IMR-90 (cell line): ENCODE measurements at regions not wholly inside any gene's neighbourhood (a gene's known extent, or its start where the extent isn't known, plus 50 kb on each side); places are given as distances from the start of the nearest gene placed in this dataset.

Experiments used
- ATAC-seq: fragments of 200-7000 bp; cut with Tn5 transposase; 2 replicates; pipeline ENCODE4 v1.9.1; 2020; ENCODE audit warnings: low read depth, mild to moderate bottlenecking, moderate library complexity
- BruUV-seq: library from RNA; stranded (reverse); fragments of 400-500 nt; replicated peaks from 2 replicates; lab custom pipeline; 2021; lab: Mats Ljungman, UMichigan
- CTCF ChIA-PET: fragments of 300-600 bp; formaldehyde crosslinking; extraction: SDS; loops from one replicate; lab custom pipeline; 2021; ENCODE audit warnings: antibody characterized with exemption; lab: Yijun Ruan, JAX
- POLR2A ChIA-PET: fragments of 300-600 bp; sonication (Branson Sonifier 250); formaldehyde crosslinking; loops from one replicate; lab custom pipeline; 2022; ENCODE audit warnings: antibody characterized with exemption; ENCODE audit not compliant: unreplicated experiment; lab: Charles Lee
- DNase-seq: peaks from one replicate; pipeline ENCODE4 v3.0.0; 2013
- H2AFZ ChIP-seq: replicated peaks from 2 replicates; pipeline ENCODE3; 2013; ENCODE audit warnings: low read length, mild to moderate bottlenecking; ENCODE audit not compliant: poor library complexity
- H2AK5ac ChIP-seq: 2 replicates; pipeline ENCODE4 v1.6.1; 2013; ENCODE audit warnings: low read depth, low read length, inconsistent platforms
- H2AK9ac ChIP-seq: replicated peaks from 2 replicates; pipeline ENCODE3; 2013; ENCODE audit warnings: mild to moderate bottlenecking, low read depth, low read length, moderate library complexity; ENCODE audit not compliant: poor library complexity
- H2BK120ac ChIP-seq: 2 replicates; pipeline ENCODE4 v1.6.1; 2013; ENCODE audit warnings: low read depth, low read length, inconsistent platforms
- H2BK15ac ChIP-seq: 3 replicates; pipeline ENCODE4 v1.6.1; 2013; ENCODE audit warnings: low read depth, low read length, inconsistent platforms
- H2BK20ac ChIP-seq: 2 replicates; pipeline ENCODE4 v1.6.1; 2013; ENCODE audit warnings: low read depth, mild to moderate bottlenecking, inconsistent platforms, low read length, moderate library complexity
- H2BK5ac ChIP-seq: 2 replicates; pipeline ENCODE4 v1.6.1; 2013; ENCODE audit warnings: mild to moderate bottlenecking, low read depth, low read length, inconsistent platforms; ENCODE audit not compliant: poor library complexity, severe bottlenecking
- H3K14ac ChIP-seq: replicated peaks from 2 replicates; pipeline ENCODE4 v1.6.1; 2013; ENCODE audit warnings: low read depth, low read length, inconsistent platforms
- H3K18ac ChIP-seq: 2 replicates; pipeline ENCODE4 v1.6.1; 2013; ENCODE audit warnings: low read depth, low read length, control low read depth
- H3K23ac ChIP-seq: 2 replicates; pipeline ENCODE4 v1.6.1; 2013; ENCODE audit warnings: low read depth, low read length, inconsistent platforms
- H3K27ac ChIP-seq: 2 replicates; pipeline ENCODE4 v1.5.1; 2013; ENCODE audit warnings: mild to moderate bottlenecking, control low read depth, low read length; ENCODE audit not compliant: insufficient read depth
- H3K27me3 ChIP-seq: 2 replicates; pipeline ENCODE4 v1.6.1; 2013; ENCODE audit warnings: low read length; ENCODE audit not compliant: control insufficient read depth, insufficient read depth
- H3K36me3 ChIP-seq: 2 replicates; pipeline ENCODE4 v1.6.1; 2013; ENCODE audit warnings: low read length, mixed read lengths; ENCODE audit not compliant: control insufficient read depth, insufficient read depth
- H3K4ac ChIP-seq: 2 replicates; pipeline ENCODE4 v1.6.1; 2013; ENCODE audit warnings: low read depth, low read length, inconsistent platforms
- H3K4me1 ChIP-seq: 2 replicates; pipeline ENCODE4 v1.6.1; 2013; ENCODE audit warnings: low read length, mixed read lengths; ENCODE audit not compliant: control insufficient read depth, insufficient read depth
- H3K4me2 ChIP-seq: 2 replicates; pipeline ENCODE4 v1.6.1; 2013; ENCODE audit warnings: low read depth, mild to moderate bottlenecking, control low read depth, low read length, moderate library complexity
- H3K4me3 ChIP-seq: 2 replicates; pipeline ENCODE4 v1.5.1; 2013; ENCODE audit warnings: low read depth, mild to moderate bottlenecking, control low read depth, low read length, moderate library complexity; ENCODE audit not compliant: insufficient read depth
- H3K56ac ChIP-seq: 2 replicates; pipeline ENCODE4 v1.6.1; 2013; ENCODE audit warnings: low read length, inconsistent platforms; ENCODE audit not compliant: insufficient read depth; ENCODE audit errors: extremely low read depth
- H3K79me1 ChIP-seq, 2 experiments: 2 replicates each; pipeline ENCODE4 v1.6.1; 2013; ENCODE audit warnings: low read length in 2 of 2, inconsistent platforms in 1 of 2, low read depth in 1 of 2
- H3K9ac ChIP-seq: 2 replicates; pipeline ENCODE4 v1.6.1; 2013; ENCODE audit warnings: low read depth, low read length, control low read depth
- H3K9me1 ChIP-seq: 2 replicates; pipeline ENCODE4 v1.6.1; 2013; ENCODE audit warnings: low read length, inconsistent platforms; ENCODE audit not compliant: insufficient read depth
- H3K9me3 ChIP-seq: 2 replicates; pipeline ENCODE4 v1.6.1; 2013; ENCODE audit warnings: low read length; ENCODE audit not compliant: control insufficient read depth, insufficient read depth
- H4K20me1 ChIP-seq: 2 replicates; pipeline ENCODE4 v1.6.1; 2013; ENCODE audit warnings: low read length, inconsistent platforms; ENCODE audit not compliant: insufficient read depth
- H4K5ac ChIP-seq: 2 replicates; pipeline ENCODE4 v1.6.1; 2013; ENCODE audit warnings: mild to moderate bottlenecking, low read depth, low read length, control low read depth
- H4K8ac ChIP-seq, 2 experiments: 2 replicates each; pipeline ENCODE4 v1.6.1; 2013; ENCODE audit warnings: low read depth in 2 of 2, low read length in 2 of 2, control low read depth in 1 of 2, inconsistent platforms in 1 of 2
- H4K91ac ChIP-seq: 2 replicates; pipeline ENCODE4 v1.6.1; 2013; ENCODE audit warnings: low read depth, low read length, inconsistent platforms; ENCODE audit not compliant: insufficient read depth
- BHLHE40 ChIP-seq: fragments of 150-350 bp; IDR thresholded peaks from 2 replicates; pipeline ENCODE4 v1.6.1; 2016; ENCODE audit warnings: mild to moderate bottlenecking, low read depth, low read length
- CEBPB ChIP-seq: IDR thresholded peaks from 2 replicates; pipeline ENCODE4 v1.6.1; 2012; ENCODE audit warnings: low read depth, low read length, improper control_type of control experiment
- CHD1 ChIP-seq: IDR thresholded peaks from 2 replicates; pipeline ENCODE4 v1.6.1; 2012; ENCODE audit warnings: low read depth, low read length, improper control_type of control experiment
- FOS ChIP-seq: fragments of 150-350 bp; IDR thresholded peaks from 2 replicates; pipeline ENCODE4 v1.6.1; 2016; ENCODE audit warnings: low read depth, low read length
- MAFK ChIP-seq: IDR thresholded peaks from 2 replicates; pipeline ENCODE4 v1.6.1; 2012; ENCODE audit warnings: low read depth, low read length, improper control_type of control experiment
- MAZ ChIP-seq: IDR thresholded peaks from 2 replicates; pipeline ENCODE4 v1.6.1; 2012; ENCODE audit warnings: low read depth, mild to moderate bottlenecking, low read length, improper control_type of control experiment, moderate library complexity, borderline replicate concordance
- MXI1 ChIP-seq: IDR thresholded peaks from 2 replicates; pipeline ENCODE4 v1.6.1; 2012; ENCODE audit warnings: low read depth, mild to moderate bottlenecking, low read length, moderate library complexity, borderline replicate concordance
- NFE2L2 ChIP-seq: fragments of 150-350 bp; IDR thresholded peaks from 2 replicates; pipeline ENCODE4 v1.6.1; 2016; ENCODE audit warnings: low read depth, mild to moderate bottlenecking, low read length
- POLR2A ChIP-seq: IDR thresholded peaks from 2 replicates; pipeline ENCODE4 v1.6.1; 2012; ENCODE audit warnings: mild to moderate bottlenecking, low read depth, low read length
- RAD21 ChIP-seq: IDR thresholded peaks from 2 replicates; pipeline ENCODE4 v1.6.1; 2012; ENCODE audit warnings: low read length, improper control_type of control experiment
- RCOR1 ChIP-seq: IDR thresholded peaks from 2 replicates; pipeline ENCODE4 v1.6.1; 2012; ENCODE audit warnings: mild to moderate bottlenecking, low read length, improper control_type of control experiment; ENCODE audit not compliant: insufficient replicate concordance
- RFX5 ChIP-seq: IDR thresholded peaks from 2 replicates; pipeline ENCODE4 v1.8.0; 2012; ENCODE audit warnings: low read depth, mild to moderate bottlenecking, low read length, moderate library complexity
- SMC3 ChIP-seq: fragments of 150-350 bp; IDR thresholded peaks from 2 replicates; pipeline ENCODE4 v1.6.1; 2016; ENCODE audit warnings: low read depth, mild to moderate bottlenecking, antibody characterized with exemption, low read length, moderate library complexity
- WGBS, 2 experiments: methylation state at CpG; one replicate each; pipeline versions ENCODE4 v1.1.5 to v1.1.7; 2013; ENCODE audit warnings: missing lambda C conversion rate in 2 of 2; ENCODE audit not compliant: insufficient read length in 1 of 2; ENCODE audit errors: extremely low coverage in 2 of 2; 5-methylcytosine and 5-hydroxymethylcytosine counted together
- dilution Hi-C: fragments of 300-500 bp; cut with HindIII; formaldehyde crosslinking; loops from one replicate; pipeline ENCODE4 v1.14.3; 2018; ENCODE audit warnings: low sequenced_read_pairs; ENCODE audit not compliant: unreplicated experiment
- in situ Hi-C: fragments of 300-500 bp; cut with MboI; formaldehyde crosslinking; loops from 3 replicates; pipeline ENCODE4 v1.14.3; 2019; ENCODE audit warnings: low sequenced_read_pairs, inconsistent platforms, mixed read lengths
- intact Hi-C: fragments of 100-400 bp; cut with micrococcal nuclease; formaldehyde crosslinking; loops from 2 replicates; pipeline ENCODE4 v1.10.0; 2022
- TF ChIP-seq, protein P1 (sequence below): fragments of 150-350 bp; IDR thresholded peaks from 2 replicates; pipeline ENCODE4 v1.6.1; 2017; ENCODE audit warnings: mild to moderate bottlenecking, antibody characterized with exemption, low read length, low read depth
- TF ChIP-seq, protein P2 (sequence below): fragments of 150-350 bp; IDR thresholded peaks from 2 replicates; pipeline ENCODE4 v1.6.1; 2016; ENCODE audit warnings: low read depth, mild to moderate bottlenecking, low read length, moderate library complexity, borderline replicate concordance
- TF ChIP-seq, protein P3 (sequence below): conservative IDR thresholded peaks from 2 replicates; pipeline ENCODE4 v1.5.1; 2012; ENCODE audit warnings: mild to moderate bottlenecking, low read depth, low read length, improper control_type of control experiment

DNA sequence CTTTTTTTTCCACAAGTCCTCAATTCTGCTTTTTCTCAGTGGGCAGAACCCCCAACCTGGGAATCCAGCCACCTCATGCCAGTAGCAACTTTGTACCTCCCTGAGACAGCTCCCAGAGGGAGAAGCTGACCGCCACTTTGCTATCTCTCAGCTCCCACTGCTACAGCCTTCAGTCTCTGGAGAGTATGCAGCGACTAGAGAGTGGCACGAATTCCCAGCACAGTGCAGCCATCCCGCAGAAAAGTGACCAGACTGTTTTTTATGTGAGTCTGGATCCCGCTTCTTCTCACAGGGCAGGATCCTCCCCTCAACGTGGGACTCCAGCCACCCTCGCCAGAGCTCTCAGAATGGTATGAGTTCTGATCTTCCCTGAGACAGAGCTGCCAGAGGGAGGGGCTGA is 1234.6 kb downstream of the FAM133A start:
- Histone ChIP-seq H3K9me3 (no peaks in the 10 kb centered on the region), H3K9ac (no peak overlapping the region), H2BK5ac (no peak overlapping the region), H2AK5ac (no peak overlapping the region), H3K4ac (no peak overlapping the region), H4K91ac (no peak overlapping the region), H3K18ac (no peak overlapping the region), H3K23ac (no peak overlapping the region), H3K56ac (no peak overlapping the region), H2AFZ (no peak overlapping the region), H3K9me1 (no peaks in the 10 kb centered on the region), H3K14ac (no peak overlapping the region), H4K8ac (no peak overlapping the region), H3K4me3 (no peak overlapping the region), H3K4me1 (no peaks in the 10 kb centered on the region), H3K79me1 (no peaks in the 10 kb centered on the region), H3K27me3 (no peaks in the 10 kb centered on the region), H2AK9ac (no peak overlapping the region), H4K20me1 (no peaks in the 10 kb centered on the region), H2BK120ac (no peak overlapping the region), H4K5ac (no peak overlapping the region), H3K36me3 (no peaks in the 10 kb centered on the region), H3K4me2 (no peak overlapping the region), H2BK20ac (no peak overlapping the region), H3K27ac (no peak overlapping the region), H2BK15ac (no peak overlapping the region)
- BruUV-seq, result no TSS peak
- in situ Hi-C loops, result no loop called here
- intact Hi-C loops, result no loop called here
- CTCF ChIA-PET, result no interaction called here
- TF ChIP-seq RCOR1, result no peak
- TF ChIP-seq, protein P1, sequence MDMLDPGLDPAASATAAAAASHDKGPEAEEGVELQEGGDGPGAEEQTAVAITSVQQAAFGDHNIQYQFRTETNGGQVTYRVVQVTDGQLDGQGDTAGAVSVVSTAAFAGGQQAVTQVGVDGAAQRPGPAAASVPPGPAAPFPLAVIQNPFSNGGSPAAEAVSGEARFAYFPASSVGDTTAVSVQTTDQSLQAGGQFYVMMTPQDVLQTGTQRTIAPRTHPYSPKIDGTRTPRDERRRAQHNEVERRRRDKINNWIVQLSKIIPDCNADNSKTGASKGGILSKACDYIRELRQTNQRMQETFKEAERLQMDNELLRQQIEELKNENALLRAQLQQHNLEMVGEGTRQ, result no peak
- no peak for TF ChIP-seq RFX5
- no peak for TF ChIP-seq NFE2L2
- TF ChIP-seq CHD1, result no peak
- TF ChIP-seq MXI1, result no peak
- TF ChIP-seq, protein P2, sequence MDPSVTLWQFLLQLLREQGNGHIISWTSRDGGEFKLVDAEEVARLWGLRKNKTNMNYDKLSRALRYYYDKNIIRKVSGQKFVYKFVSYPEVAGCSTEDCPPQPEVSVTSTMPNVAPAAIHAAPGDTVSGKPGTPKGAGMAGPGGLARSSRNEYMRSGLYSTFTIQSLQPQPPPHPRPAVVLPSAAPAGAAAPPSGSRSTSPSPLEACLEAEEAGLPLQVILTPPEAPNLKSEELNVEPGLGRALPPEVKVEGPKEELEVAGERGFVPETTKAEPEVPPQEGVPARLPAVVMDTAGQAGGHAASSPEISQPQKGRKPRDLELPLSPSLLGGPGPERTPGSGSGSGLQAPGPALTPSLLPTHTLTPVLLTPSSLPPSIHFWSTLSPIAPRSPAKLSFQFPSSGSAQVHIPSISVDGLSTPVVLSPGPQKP, result no peak
- no peak for TF ChIP-seq RAD21
- TF ChIP-seq SMC3, result no peak
- TF ChIP-seq MAZ, result no peak
- TF ChIP-seq, protein P3, sequence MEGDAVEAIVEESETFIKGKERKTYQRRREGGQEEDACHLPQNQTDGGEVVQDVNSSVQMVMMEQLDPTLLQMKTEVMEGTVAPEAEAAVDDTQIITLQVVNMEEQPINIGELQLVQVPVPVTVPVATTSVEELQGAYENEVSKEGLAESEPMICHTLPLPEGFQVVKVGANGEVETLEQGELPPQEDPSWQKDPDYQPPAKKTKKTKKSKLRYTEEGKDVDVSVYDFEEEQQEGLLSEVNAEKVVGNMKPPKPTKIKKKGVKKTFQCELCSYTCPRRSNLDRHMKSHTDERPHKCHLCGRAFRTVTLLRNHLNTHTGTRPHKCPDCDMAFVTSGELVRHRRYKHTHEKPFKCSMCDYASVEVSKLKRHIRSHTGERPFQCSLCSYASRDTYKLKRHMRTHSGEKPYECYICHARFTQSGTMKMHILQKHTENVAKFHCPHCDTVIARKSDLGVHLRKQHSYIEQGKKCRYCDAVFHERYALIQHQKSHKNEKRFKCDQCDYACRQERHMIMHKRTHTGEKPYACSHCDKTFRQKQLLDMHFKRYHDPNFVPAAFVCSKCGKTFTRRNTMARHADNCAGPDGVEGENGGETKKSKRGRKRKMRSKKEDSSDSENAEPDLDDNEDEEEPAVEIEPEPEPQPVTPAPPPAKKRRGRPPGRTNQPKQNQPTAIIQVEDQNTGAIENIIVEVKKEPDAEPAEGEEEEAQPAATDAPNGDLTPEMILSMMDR, result no peak
- TF ChIP-seq BHLHE40, result no peak
- no peak for TF ChIP-seq CEBPB
- no peak for TF ChIP-seq POLR2A
- TF ChIP-seq MAFK, result no peak
- TF ChIP-seq FOS, result no peak
- dilution Hi-C loops, result no loop called here
- 33% methylated on average over 1 of the region's 7 CpGs; no CpG with 5 or more reads in 1 of the 2 experiments for WGBS, 2 experiments
- ATAC-seq (no peak), DNase-seq (no peak)
- POLR2A ChIA-PET, result no interaction called here
